ENCODE measurements at regions not wholly inside any gene's neighbourhood (a gene's known extent, or its start where the extent isn't known, plus 50 kb on each side); places are given as distances from the start of the nearest gene placed in this dataset.
"Not testable (repeated sequence)": the region's sequence is repeated elsewhere in the genome, so short reads cannot be mapped to it uniquely, and the experiment has no call there.

GRCh38 chr16:5965321-5965720 lies 867.7 kb upstream of the EEF2KMT start:
- no peak for ATAC-seq
- H3K27me3 Mint-ChIP-seq = peaks cover 0 to 7% (median 1%) of the 10 kb centered on the region in 5 donors
- POLR2A ChIA-PET = no interaction called here
- no peaks in the 10 kb centered on the region for H3K4me1 Mint-ChIP-seq
- peaks cover 0 to 17% (median 5%) of the 10 kb centered on the region in 9 donors for H3K9me3 Mint-ChIP-seq
- H3K4me3 Mint-ChIP-seq = no peak overlapping the region
- no peaks in the 10 kb centered on the region for H3K36me3 Mint-ChIP-seq
- H3K27ac Mint-ChIP-seq = no peak overlapping the region
- no peak for DNase-seq

DNA sequence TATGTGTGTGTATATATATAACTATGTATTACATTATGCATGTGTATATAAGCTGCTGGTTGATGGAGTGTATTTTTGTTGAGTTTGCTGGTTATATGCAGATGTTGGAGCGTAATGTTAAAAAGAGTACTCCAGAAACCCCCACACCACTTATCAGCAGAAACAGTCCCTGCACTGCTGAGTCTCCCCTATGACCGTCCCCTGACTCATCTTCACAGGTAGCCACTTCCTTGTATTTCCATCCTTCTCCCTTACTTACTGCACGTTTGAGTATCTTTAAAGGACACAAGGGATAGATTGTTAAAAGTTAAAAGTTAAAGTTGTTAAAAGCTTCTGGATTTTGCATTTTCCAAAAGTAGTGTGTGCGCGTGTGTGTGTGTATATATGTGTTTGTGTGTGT lies 853.9 kb upstream of the EEF2KMT start:
- no peaks in the 10 kb centered on the region for H3K36me3 Mint-ChIP-seq
- H3K27ac Mint-ChIP-seq = no peak overlapping the region
- H3K4me1 Mint-ChIP-seq = no peaks in the 10 kb centered on the region
- H3K9me3 Mint-ChIP-seq = peaks cover 0 to 14% (median 2%) of the 10 kb centered on the region in 9 donors
- POLR2A ChIA-PET = no interaction called here
- H3K27me3 Mint-ChIP-seq = no peaks in the 10 kb centered on the region
- DNase-seq (no peak), ATAC-seq (no peak)
- no peak overlapping the region for H3K4me3 Mint-ChIP-seq

DNA sequence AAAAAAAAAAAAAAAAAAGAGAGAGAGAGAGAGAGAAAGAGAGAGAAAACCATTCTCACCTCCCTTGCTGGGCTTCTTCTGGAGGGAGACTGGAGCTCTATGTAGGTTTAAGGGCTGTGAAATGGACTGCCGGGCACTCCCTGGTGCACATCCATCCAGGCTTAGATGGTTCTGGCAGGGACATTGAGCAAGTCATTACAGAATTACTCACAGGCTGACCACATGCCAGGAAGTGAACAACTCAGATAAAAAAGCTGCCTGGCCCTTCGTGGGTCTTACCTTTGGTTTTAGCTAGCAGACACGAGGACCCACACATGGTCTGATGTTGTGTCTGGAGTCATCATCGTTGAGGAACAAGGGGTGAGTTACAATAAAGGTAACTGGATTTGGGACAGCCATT lies 847.4 kb upstream of the EEF2KMT start:
- Mint-ChIP-seq H3K27me3 (peaks cover 0 to 8% (median 0%) of the 10 kb centered on the region in 5 donors), H3K9me3 (peaks cover 7 to 47% (median 26%) of the 10 kb centered on the region in 9 donors), H3K27ac (no peak overlapping the region), H3K4me1 (no peaks in the 10 kb centered on the region), H3K36me3 (peaks cover 0 to 9% (median 0%) of the 10 kb centered on the region in 3 donors), H3K4me3 (no peak overlapping the region)
- ATAC-seq (no peak), DNase-seq (no peak)
- POLR2A ChIA-PET = no interaction called here

DNA sequence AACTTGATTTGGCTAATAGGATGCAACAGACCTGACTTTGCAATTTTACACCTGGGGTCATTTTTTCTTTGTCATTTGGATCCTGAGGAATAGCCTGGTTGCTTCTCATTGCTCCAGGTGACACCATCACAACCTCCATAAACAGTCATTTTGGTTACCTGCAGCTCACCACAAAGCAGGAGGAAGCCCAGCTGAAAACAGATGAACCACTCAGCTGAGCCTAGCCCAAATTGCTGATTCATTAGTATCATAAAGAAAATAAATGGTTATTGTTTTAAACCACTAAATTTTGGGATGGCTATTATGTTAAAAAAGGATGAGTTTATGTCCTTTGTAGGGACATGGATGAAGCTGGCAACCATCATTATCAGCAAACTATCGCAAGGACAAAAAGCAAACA lies 841.0 kb upstream of the EEF2KMT start:
- H3K27ac Mint-ChIP-seq = no peak overlapping the region
- DNase-seq (no peak), ATAC-seq (no peak)
- no peaks in the 10 kb centered on the region for H3K4me1 Mint-ChIP-seq
- peaks cover 18 to 58% (median 35%) of the 10 kb centered on the region in 9 donors for H3K9me3 Mint-ChIP-seq
- peaks cover 0 to 16% (median 0%) of the 10 kb centered on the region in 3 donors for H3K36me3 Mint-ChIP-seq
- H3K4me3 Mint-ChIP-seq = no peak overlapping the region
- POLR2A ChIA-PET = no interaction called here
- H3K27me3 Mint-ChIP-seq = peaks cover 0 to 8% (median 0%) of the 10 kb centered on the region in 5 donors

DNA sequence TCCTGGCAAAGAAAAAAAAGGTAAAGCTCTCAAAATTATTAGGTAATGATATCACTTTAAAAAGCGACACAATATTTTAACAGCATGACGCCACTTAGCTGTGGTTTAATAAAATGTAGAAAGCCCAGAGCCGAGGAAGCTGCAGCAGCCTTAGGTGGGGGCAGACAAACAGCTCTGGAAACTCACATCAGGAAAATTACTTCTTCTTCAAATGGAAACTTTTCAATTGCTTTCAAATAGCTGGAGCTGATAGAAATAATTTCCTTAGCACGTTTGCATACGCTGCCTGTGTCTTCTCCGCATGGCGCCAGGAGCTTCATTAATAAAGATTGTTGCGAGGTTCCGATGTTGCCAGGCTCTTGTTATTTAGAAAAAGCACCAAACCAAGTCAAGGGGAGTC lies 835.3 kb upstream of the EEF2KMT start:
- ATAC-seq = no peak
- no peak for DNase-seq
- Mint-ChIP-seq H3K4me3 (no peak overlapping the region), H3K9me3 (peaks cover 0 to 50% (median 19%) of the 10 kb centered on the region in 9 donors), H3K4me1 (no peaks in the 10 kb centered on the region), H3K36me3 (peaks cover 0 to 12% (median 0%) of the 10 kb centered on the region in 3 donors), H3K27me3 (peaks cover 0 to 8% (median 2%) of the 10 kb centered on the region in 5 donors), H3K27ac (no peak overlapping the region)
- POLR2A ChIA-PET = no interaction called here

GRCh38 chr16:5928476-5929065 lies 831.0 kb upstream of the EEF2KMT start:
- Mint-ChIP-seq H3K36me3 (peaks cover 0 to 5% (median 2%) of the 10 kb centered on the region in 3 donors), H3K9me3 (peaks cover 0 to 40% (median 9%) of the 10 kb centered on the region in 9 donors), H3K4me3 (no peak overlapping the region), H3K27ac (no peak overlapping the region), H3K27me3 (peaks cover 0 to 15% (median 2%) of the 10 kb centered on the region in 5 donors), H3K4me1 (no peaks in the 10 kb centered on the region)
- ATAC-seq (no peak), DNase-seq (no peak)
- POLR2A ChIA-PET = no interaction called here

DNA sequence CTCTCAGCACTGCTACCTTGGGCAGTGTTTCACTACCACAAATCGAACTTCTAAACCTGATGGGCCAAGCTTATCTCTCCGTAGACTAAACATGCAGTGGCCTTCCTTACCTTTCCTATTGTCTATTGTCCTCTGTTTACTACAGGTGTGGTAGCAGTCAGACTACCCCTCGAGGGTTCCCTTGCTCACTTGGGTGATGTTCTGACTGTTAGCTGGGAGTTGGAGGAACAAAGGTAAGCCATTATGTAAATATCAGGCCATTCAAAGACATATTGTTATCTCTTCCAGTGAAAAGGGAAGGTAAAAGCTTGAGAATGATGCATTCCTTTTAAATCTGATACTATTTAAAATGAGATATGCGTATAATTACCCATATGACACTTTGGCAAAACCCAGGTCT lies 828.3 kb upstream of the EEF2KMT start:
- Mint-ChIP-seq H3K27ac (no peak overlapping the region), H3K36me3 (peaks cover under 1 to 5% (median 2%) of the 10 kb centered on the region in 3 donors), H3K9me3 (peaks cover 0 to 30% (median 9%) of the 10 kb centered on the region in 9 donors), H3K4me3 (no peak overlapping the region), H3K27me3 (peaks cover 0 to 11% (median 2%) of the 10 kb centered on the region in 5 donors), H3K4me1 (no peaks in the 10 kb centered on the region)
- DNase-seq (no peak), ATAC-seq (no peak)
- POLR2A ChIA-PET = no interaction called here

DNA sequence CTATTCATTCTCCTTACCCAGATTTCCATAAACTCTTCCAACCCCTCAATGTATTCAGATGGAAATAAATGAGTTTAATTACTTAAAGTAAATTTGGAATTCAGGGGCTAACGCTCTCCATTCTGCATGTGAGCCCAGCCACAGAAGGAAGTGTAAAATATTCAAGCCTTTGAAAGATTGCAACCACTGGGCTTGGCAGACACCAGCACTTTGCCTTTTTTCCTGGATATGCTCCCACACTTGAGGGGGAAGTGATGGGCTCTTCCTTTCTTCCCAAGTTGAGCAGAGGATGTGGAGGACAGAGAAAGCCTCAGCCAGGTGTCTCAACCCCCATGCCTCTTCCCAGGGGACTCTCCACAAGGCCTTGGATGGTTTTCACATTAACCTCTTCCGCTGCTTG lies 825.1 kb upstream of the EEF2KMT start:
- H3K9me3 Mint-ChIP-seq = peaks cover 0 to 23% (median 5%) of the 10 kb centered on the region in 9 donors
- peaks cover 0 to 1% (median 0%) of the 10 kb centered on the region in 4 donors for H3K4me1 Mint-ChIP-seq
- DNase-seq = no peak
- H3K27ac Mint-ChIP-seq = no peak overlapping the region
- peaks cover 0 to 7% (median 5%) of the 10 kb centered on the region in 5 donors for H3K27me3 Mint-ChIP-seq
- peaks cover 0 to 2% (median 1%) of the 10 kb centered on the region in 3 donors for H3K36me3 Mint-ChIP-seq
- no peak overlapping the region for H3K4me3 Mint-ChIP-seq
- ATAC-seq = no peak
- POLR2A ChIA-PET = no interaction called here

DNA sequence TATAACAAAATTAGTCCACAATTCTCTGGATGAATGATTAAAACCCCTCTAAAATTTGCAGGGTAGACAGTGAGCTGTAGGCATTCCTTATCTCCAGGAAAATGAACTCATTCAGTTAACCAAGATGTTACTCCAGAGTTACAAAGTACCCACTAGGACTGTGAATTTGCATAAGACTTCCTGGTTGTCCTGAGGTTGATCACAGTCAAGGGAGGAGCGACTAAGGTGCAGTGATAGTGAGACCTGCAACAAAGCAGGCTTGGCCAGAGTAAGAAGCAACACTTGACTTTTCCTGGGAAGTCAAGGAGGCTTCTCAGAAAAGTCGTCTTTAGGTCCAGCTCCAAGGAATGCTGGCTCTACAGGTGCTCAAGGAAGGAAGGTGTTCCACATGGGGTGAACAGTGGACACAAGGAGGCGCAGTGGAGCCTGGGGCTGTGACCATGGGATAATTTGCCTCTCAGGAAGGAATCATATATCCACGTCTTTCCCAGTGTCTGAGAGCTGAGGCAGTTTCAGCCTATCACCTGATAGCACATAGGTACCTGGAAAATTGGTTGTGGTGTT lies 821.1 kb upstream of the EEF2KMT start:
- Mint-ChIP-seq H3K27me3 (peaks cover 0 to 10% (median 6%) of the 10 kb centered on the region in 5 donors), H3K4me3 (no peak overlapping the region), H3K27ac (no peak overlapping the region), H3K36me3 (peaks cover 0 to 2% (median 0%) of the 10 kb centered on the region in 3 donors), H3K9me3 (peaks cover 0 to 21% (median 8%) of the 10 kb centered on the region in 9 donors), H3K4me1 (peaks cover 0 to 1% (median 0%) of the 10 kb centered on the region in 4 donors)
- POLR2A ChIA-PET = no interaction called here
- ATAC-seq = no peak
- no peak for DNase-seq

DNA sequence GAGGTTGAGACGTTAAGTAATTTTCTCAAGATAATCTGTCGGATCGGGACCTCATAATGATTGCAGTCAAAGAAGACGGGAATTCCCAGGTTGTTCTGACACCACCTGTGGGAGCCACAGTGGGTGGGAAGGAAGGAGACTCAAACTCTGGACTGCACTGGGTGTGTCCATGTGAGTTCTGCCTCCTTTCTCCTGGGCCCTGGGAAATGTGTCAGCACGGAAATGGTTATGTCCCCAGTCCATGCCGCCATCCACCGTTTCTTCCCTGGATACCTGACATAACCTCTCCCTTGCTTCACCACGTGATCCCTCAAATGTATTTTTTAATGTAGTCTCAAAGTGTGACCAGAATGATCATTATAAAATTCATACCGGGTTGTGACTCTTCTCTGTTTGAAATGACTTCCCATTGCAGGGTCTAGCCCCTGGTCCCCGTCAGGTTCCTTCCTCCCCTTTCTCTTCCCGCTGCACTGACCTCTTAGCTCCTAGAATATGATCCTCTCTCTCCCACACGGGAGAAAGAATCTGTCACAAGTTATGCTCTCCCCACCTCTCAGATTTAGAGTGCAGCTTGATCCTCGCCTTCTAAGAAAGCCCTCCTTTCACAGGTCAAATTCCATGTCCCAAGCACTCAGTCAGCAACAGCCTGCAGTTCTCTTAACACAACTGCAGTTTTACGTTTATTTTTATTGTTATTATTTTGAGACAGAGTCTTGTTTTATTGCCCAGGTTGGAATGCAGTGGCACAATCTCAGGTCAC lies 820.0 kb upstream of the EEF2KMT start:
- DNase-seq = no peak
- peaks cover 0 to 2% (median 0%) of the 10 kb centered on the region in 3 donors for H3K36me3 Mint-ChIP-seq
- no peak overlapping the region for H3K4me3 Mint-ChIP-seq
- POLR2A ChIA-PET = no interaction called here
- no peak overlapping the region for H3K27ac Mint-ChIP-seq
- peaks cover 0 to 10% (median 6%) of the 10 kb centered on the region in 5 donors for H3K27me3 Mint-ChIP-seq
- peaks cover 0 to 1% (median 0%) of the 10 kb centered on the region in 4 donors for H3K4me1 Mint-ChIP-seq
- peaks cover 0 to 21% (median 8%) of the 10 kb centered on the region in 9 donors for H3K9me3 Mint-ChIP-seq
- no peak for ATAC-seq

DNA sequence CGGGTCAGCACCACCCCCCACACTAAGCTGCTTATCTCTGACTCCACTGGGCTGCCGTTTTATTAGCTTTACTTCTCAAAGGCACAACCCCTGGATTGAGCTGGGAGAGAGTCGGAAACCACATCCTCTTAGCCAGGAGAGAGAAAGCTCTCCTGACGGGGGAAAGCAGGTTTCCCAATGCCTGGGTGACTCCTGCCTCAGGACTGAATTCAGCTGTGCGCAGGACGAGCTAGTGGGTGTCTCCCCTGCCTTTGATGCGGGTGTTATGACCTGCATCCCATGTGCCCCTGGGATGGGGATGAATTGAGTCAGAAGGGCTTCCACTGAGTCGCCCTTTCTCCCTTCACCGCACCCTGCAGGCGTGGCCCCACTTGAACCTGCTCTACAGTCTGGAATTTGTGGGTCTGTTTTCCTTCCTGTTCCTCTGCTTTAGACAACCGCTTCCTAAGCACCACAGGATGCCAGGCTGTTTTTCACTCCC lies 819.2 kb upstream of the EEF2KMT start:
- POLR2A ChIA-PET = no interaction called here
- Mint-ChIP-seq H3K27ac (no peak overlapping the region), H3K27me3 (peaks cover 0 to 10% (median 6%) of the 10 kb centered on the region in 5 donors)

GRCh38 chr16:5911241-5911640 lies 813.6 kb upstream of the EEF2KMT start:
- DNase-seq (no peak), ATAC-seq (no peak)
- Mint-ChIP-seq H3K27ac (no peak overlapping the region), H3K4me1 (no peaks in the 10 kb centered on the region), H3K9me3 (peaks cover 0 to 16% (median 4%) of the 10 kb centered on the region in 9 donors), H3K27me3 (peaks cover 0 to 4% (median 0%) of the 10 kb centered on the region in 5 donors), H3K36me3 (no peaks in the 10 kb centered on the region), H3K4me3 (no peak overlapping the region)
- POLR2A ChIA-PET = no interaction called here

More for the DNA sequence above, 819.2 kb upstream of the EEF2KMT start:
- DNase-seq (no peak), ATAC-seq (no peak)
- no peak overlapping the region for H3K4me3 Mint-ChIP-seq
- peaks cover 0 to 1% (median 0%) of the 10 kb centered on the region in 4 donors for H3K4me1 Mint-ChIP-seq
- peaks cover 0 to 2% (median 0%) of the 10 kb centered on the region in 3 donors for H3K36me3 Mint-ChIP-seq
- peaks cover 0 to 25% (median 8%) of the 10 kb centered on the region in 9 donors for H3K9me3 Mint-ChIP-seq

DNA sequence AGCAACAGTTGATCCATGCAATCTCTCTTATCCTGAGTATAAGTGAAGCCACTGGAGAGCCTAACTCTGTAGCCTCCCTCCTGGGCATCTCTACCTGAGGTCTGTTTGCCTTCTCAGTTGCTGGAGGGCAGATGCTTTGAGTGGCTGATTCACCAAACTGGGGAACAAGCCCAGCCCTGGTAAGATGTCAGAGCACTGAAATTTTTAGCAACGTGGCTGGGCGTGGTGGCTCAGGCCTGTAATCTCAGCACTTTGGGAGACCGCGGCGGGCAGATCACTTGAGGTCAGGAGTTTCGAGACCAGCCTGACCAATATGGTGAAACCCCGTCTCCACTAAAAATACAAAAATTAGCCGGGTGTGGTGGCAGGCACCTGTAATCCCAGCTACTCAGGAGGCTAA lies 812.0 kb upstream of the EEF2KMT start:
- H3K36me3 Mint-ChIP-seq, H3K4me3 Mint-ChIP-seq, H3K27me3 Mint-ChIP-seq: not testable (repeated sequence)

More for the DNA sequence above, 812.0 kb upstream of the EEF2KMT start:
- H3K4me1 Mint-ChIP-seq, DNase-seq, H3K27ac Mint-ChIP-seq, POLR2A ChIA-PET, ATAC-seq: not testable (repeated sequence)
- peaks cover 0 to 17% (median 5%) of the 10 kb centered on the region in 9 donors for H3K9me3 Mint-ChIP-seq

Data from naive thymus-derived CD8-positive, alpha-beta T cell (primary cell).